ENCODE measurements at regions not wholly inside any gene's neighbourhood (a gene's known extent, or its start where the extent isn't known, plus 50 kb on each side); places are given as distances from the start of the nearest gene placed in this dataset.

- no peaks in the 10 kb centered on the region for H3K36me3 ChIP-seq
- H3K9me3 ChIP-seq, result no peaks in the 10 kb centered on the region
- no peak overlapping the region for H3K27ac ChIP-seq
- peaks cover 52% of the 10 kb centered on the region for H3K27me3 ChIP-seq
- no peak overlapping the region for H3K4me3 ChIP-seq (ENCODE audit: low read depth in 1 of 2, low read length in 1 of 2)
- no peak for TF ChIP-seq CTCF (IDR thresholded peaks at IDR 0.05)
- no peaks in the 10 kb centered on the region for H3K4me1 ChIP-seq (ENCODE audit: control insufficient read depth in 1 of 2, insufficient read depth in 1 of 2, low read depth in 1 of 2, low read length in 1 of 2)
Measured at GRCh38 chr10:117662126-117662525, 119.6 kb downstream of the EMX2 start.

- no peaks in the 10 kb centered on the region for H3K9me3 ChIP-seq
- H3K27ac ChIP-seq, result no peak overlapping the region
- H3K36me3 ChIP-seq, result no peaks in the 10 kb centered on the region
- H3K4me1 ChIP-seq (ENCODE audit: control insufficient read depth in 1 of 2, insufficient read depth in 1 of 2, low read depth in 1 of 2, low read length in 1 of 2), result no peaks in the 10 kb centered on the region
- H3K4me3 ChIP-seq (ENCODE audit: low read depth in 1 of 2, low read length in 1 of 2), result no peak overlapping the region
- no peak for TF ChIP-seq CTCF (IDR thresholded peaks at IDR 0.05)
- peaks cover 49% of the 10 kb centered on the region for H3K27me3 ChIP-seq
Measured at GRCh38 chr10:117662751-117663540, 120.4 kb downstream of the EMX2 start.

GRCh38 chr10:117663750-117664149, 121.2 kb downstream of the EMX2 start:
- Histone ChIP-seq H3K9me3 (no peaks in the 10 kb centered on the region), H3K4me1 (ENCODE audit: control insufficient read depth in 1 of 2, insufficient read depth in 1 of 2, low read depth in 1 of 2, low read length in 1 of 2) (no peaks in the 10 kb centered on the region), H3K4me3 (ENCODE audit: low read depth in 1 of 2, low read length in 1 of 2) (no peak overlapping the region), H3K27me3 (peaks cover 46% of the 10 kb centered on the region), H3K27ac (no peak overlapping the region), H3K36me3 (no peaks in the 10 kb centered on the region)
- TF ChIP-seq CTCF (IDR thresholded peaks at IDR 0.05), result no peak

GRCh38 chr10:117664288-117664687, 121.7 kb downstream of the EMX2 start:
- Histone ChIP-seq H3K36me3 (no peaks in the 10 kb centered on the region), H3K4me1 (ENCODE audit: control insufficient read depth in 1 of 2, insufficient read depth in 1 of 2, low read depth in 1 of 2, low read length in 1 of 2) (no peaks in the 10 kb centered on the region), H3K27ac (no peak overlapping the region), H3K9me3 (no peaks in the 10 kb centered on the region), H3K27me3 (peaks cover 43% of the 10 kb centered on the region), H3K4me3 (ENCODE audit: low read depth in 1 of 2, low read length in 1 of 2) (no peak overlapping the region)
- TF ChIP-seq CTCF (IDR thresholded peaks at IDR 0.05), result no peak

GRCh38 chr10:117666166-117666565, 123.6 kb downstream of the EMX2 start:
- Histone ChIP-seq H3K36me3 (no peaks in the 10 kb centered on the region), H3K27me3 (peaks cover 43% of the 10 kb centered on the region), H3K27ac (no peak overlapping the region), H3K4me1 (ENCODE audit: control insufficient read depth in 1 of 2, insufficient read depth in 1 of 2, low read depth in 1 of 2, low read length in 1 of 2) (no peaks in the 10 kb centered on the region), H3K4me3 (ENCODE audit: low read depth in 1 of 2, low read length in 1 of 2) (no peak overlapping the region), H3K9me3 (no peaks in the 10 kb centered on the region)
- no peak for TF ChIP-seq CTCF (IDR thresholded peaks at IDR 0.05)
